ENCODE measurements at regions not wholly inside any gene's neighbourhood (a gene's known extent, or its start where the extent isn't known, plus 50 kb on each side); places are given as distances from the start of the nearest gene placed in this dataset.
"Not testable (repeated sequence)": the region's sequence is repeated elsewhere in the genome, so short reads cannot be mapped to it uniquely, and the experiment has no call there.

DNA sequence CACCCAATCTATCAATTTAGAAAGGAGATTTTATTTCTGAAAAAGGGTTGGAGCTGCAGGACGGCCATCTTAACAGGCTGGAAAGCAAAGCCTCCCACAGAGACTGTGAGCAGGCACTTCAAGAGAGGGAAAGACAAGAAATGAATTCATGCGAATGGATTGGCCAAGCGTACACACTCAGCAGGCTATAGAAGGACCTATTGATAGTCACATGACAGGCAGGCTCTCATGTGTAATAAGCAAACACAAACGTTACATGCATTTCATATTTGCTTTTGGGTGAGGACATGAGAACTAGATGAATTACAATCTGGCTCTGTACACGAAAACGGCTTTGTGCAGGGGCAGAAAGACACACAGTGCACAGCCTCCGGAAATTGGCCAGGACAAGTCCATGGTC lies 83.9 kb upstream of the GOLGA6L6 start:
- DNase-seq (ENCODE audit: extremely low spot score); H3K4me3 ChIP-seq; H3K9me3 ChIP-seq; H3K36me3 ChIP-seq; H3K27ac ChIP-seq (replicated peaks in 1 of 4); intact Hi-C loops (cut with DNase I); H3K4me1 ChIP-seq; H3K27me3 ChIP-seq: not testable (repeated sequence)
- WGBS, result no CpG with 5 or more reads among the region's 7 CpGs

GRCh38 chr15:20624085-20624484 lies 82.5 kb upstream of the GOLGA6L6 start:
- TF ChIP-seq, protein P1, sequence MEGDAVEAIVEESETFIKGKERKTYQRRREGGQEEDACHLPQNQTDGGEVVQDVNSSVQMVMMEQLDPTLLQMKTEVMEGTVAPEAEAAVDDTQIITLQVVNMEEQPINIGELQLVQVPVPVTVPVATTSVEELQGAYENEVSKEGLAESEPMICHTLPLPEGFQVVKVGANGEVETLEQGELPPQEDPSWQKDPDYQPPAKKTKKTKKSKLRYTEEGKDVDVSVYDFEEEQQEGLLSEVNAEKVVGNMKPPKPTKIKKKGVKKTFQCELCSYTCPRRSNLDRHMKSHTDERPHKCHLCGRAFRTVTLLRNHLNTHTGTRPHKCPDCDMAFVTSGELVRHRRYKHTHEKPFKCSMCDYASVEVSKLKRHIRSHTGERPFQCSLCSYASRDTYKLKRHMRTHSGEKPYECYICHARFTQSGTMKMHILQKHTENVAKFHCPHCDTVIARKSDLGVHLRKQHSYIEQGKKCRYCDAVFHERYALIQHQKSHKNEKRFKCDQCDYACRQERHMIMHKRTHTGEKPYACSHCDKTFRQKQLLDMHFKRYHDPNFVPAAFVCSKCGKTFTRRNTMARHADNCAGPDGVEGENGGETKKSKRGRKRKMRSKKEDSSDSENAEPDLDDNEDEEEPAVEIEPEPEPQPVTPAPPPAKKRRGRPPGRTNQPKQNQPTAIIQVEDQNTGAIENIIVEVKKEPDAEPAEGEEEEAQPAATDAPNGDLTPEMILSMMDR (IDR thresholded peaks at IDR 0.05), result peak in 1 of 3 experiments; percentile 11
- DNase-seq (ENCODE audit: extremely low spot score); H3K4me3 ChIP-seq; intact Hi-C loops (cut with DNase I); H3K27me3 ChIP-seq; H3K9me3 ChIP-seq; H3K4me1 ChIP-seq; H3K27ac ChIP-seq (replicated peaks in 1 of 4); H3K36me3 ChIP-seq: not testable (repeated sequence)
- WGBS, result no CpG with 5 or more reads among the region's 3 CpGs

DNA sequence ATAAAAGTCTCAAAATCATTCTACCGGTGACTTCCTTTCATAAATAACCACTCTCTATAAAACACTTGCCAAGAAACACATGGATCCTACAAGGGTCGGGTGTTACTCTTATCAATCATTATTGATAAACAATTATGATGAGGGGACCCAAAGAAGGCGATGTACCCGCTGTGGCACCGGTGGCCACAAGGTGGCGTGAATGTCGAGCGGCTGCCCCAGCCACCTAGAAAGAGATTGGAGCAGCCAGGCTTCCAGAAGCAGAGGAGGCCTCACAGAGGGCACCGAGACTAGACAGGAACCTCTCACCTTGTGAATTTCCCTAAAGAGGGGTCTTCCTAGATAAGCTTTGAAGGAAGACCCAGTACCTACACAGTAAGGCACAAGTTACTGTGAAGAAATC lies 80.5 kb upstream of the GOLGA6L6 start:
- H3K27ac ChIP-seq (replicated peaks in 1 of 4); H3K36me3 ChIP-seq; intact Hi-C loops (cut with DNase I); H3K9me3 ChIP-seq; H3K4me1 ChIP-seq; H3K27me3 ChIP-seq; DNase-seq (ENCODE audit: extremely low spot score); H3K4me3 ChIP-seq: not testable (repeated sequence)
- no CpG with 5 or more reads among the region's 9 CpGs for WGBS

- WGBS, result 73% methylated on average over 6 of the region's 10 CpGs
- DNase-seq (ENCODE audit: extremely low spot score); H3K36me3 ChIP-seq: not testable (repeated sequence)
Measured at GRCh38 chr15:20614549-20614948, 72.9 kb upstream of the GOLGA6L6 start.

GRCh38 chr15:20612796-20613195 lies 71.2 kb upstream of the GOLGA6L6 start:
- H3K9me3 ChIP-seq; H3K27me3 ChIP-seq; H3K36me3 ChIP-seq; H3K4me3 ChIP-seq; intact Hi-C loops (cut with DNase I); H3K4me1 ChIP-seq; DNase-seq (ENCODE audit: extremely low spot score); H3K27ac ChIP-seq (replicated peaks in 1 of 4): not testable (repeated sequence)
- 87% methylated on average over 6 of the region's 15 CpGs for WGBS

More at GRCh38 chr15:20614549-20614948, 72.9 kb upstream of the GOLGA6L6 start:
- H3K4me3 ChIP-seq; H3K27me3 ChIP-seq; H3K4me1 ChIP-seq; H3K9me3 ChIP-seq; intact Hi-C loops (cut with DNase I); H3K27ac ChIP-seq (replicated peaks in 1 of 4): not testable (repeated sequence)

- H3K4me3 ChIP-seq; H3K27me3 ChIP-seq; H3K36me3 ChIP-seq; intact Hi-C loops (cut with DNase I); H3K9me3 ChIP-seq; DNase-seq (ENCODE audit: extremely low spot score); H3K4me1 ChIP-seq; H3K27ac ChIP-seq (replicated peaks in 1 of 4): not testable (repeated sequence)
- 92% methylated on average over 5 of the region's 9 CpGs for WGBS
Measured at GRCh38 chr15:20612356-20612755, 70.8 kb upstream of the GOLGA6L6 start.

- H3K27me3 ChIP-seq; H3K27ac ChIP-seq (replicated peaks in 1 of 4); H3K9me3 ChIP-seq; H3K4me3 ChIP-seq; H3K4me1 ChIP-seq; intact Hi-C loops (cut with DNase I); H3K36me3 ChIP-seq; DNase-seq (ENCODE audit: extremely low spot score): not testable (repeated sequence)
- WGBS, result no CpG with 5 or more reads among the region's 11 CpGs
Measured at GRCh38 chr15:20611667-20612290, 70.2 kb upstream of the GOLGA6L6 start.

GRCh38 chr15:20608179-20608578 lies 66.6 kb upstream of the GOLGA6L6 start:
- H3K36me3 ChIP-seq; DNase-seq (ENCODE audit: extremely low spot score); intact Hi-C loops (cut with DNase I); H3K27me3 ChIP-seq; H3K27ac ChIP-seq (replicated peaks in 1 of 4); H3K4me3 ChIP-seq; H3K4me1 ChIP-seq; H3K9me3 ChIP-seq: not testable (repeated sequence)
- 91% methylated on average over 6 of the region's 9 CpGs for WGBS

- H3K27ac ChIP-seq (replicated peaks in 1 of 4); DNase-seq (ENCODE audit: extremely low spot score); H3K9me3 ChIP-seq; H3K4me3 ChIP-seq; H3K4me1 ChIP-seq; H3K27me3 ChIP-seq; intact Hi-C loops (cut with DNase I); H3K36me3 ChIP-seq: not testable (repeated sequence)
- no CpG with 5 or more reads among the region's 3 CpGs for WGBS
Measured at GRCh38 chr15:20597245-20597644, 55.6 kb upstream of the GOLGA6L6 start.

DNA sequence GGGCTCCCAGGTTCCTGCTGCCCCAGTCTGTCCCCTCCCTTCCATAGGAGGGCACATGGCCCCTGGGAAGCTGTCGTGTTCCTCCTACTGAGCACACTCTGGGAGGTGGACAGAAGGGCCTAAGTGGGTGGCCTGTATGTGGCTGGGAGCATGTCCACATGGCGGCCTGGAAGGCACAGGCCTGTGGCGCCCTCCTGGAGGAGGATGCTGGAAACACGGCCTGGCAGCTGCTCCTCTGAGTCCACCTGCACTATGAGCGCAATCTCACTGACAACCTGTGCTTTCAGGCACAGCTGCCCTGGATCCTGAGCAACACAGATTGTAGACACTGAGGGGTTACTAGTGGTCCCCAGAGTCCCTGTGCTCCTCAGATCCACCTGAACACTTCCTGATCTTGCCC lies 52.6 kb upstream of the GOLGA6L6 start:
- H3K4me3 ChIP-seq; H3K27me3 ChIP-seq; H3K4me1 ChIP-seq; H3K27ac ChIP-seq (replicated peaks in 1 of 4); H3K36me3 ChIP-seq; H3K9me3 ChIP-seq; DNase-seq (ENCODE audit: extremely low spot score); intact Hi-C loops (cut with DNase I): not testable (repeated sequence)
- no CpG with 5 or more reads among the region's 5 CpGs for WGBS

- H3K4me3 ChIP-seq; H3K27me3 ChIP-seq; intact Hi-C loops (cut with DNase I); H3K36me3 ChIP-seq; H3K9me3 ChIP-seq; DNase-seq (ENCODE audit: extremely low spot score); H3K4me1 ChIP-seq; H3K27ac ChIP-seq (replicated peaks in 1 of 4): not testable (repeated sequence)
- WGBS, result no CpG with 5 or more reads among the region's 6 CpGs
Measured at GRCh38 chr15:20591936-20592335, 50.3 kb upstream of the GOLGA6L6 start.
